ENCODE measurements at regions not wholly inside any gene's neighbourhood (a gene's known extent, or its start where the extent isn't known, plus 50 kb on each side); places are given as distances from the start of the nearest gene placed in this dataset.

DNA sequence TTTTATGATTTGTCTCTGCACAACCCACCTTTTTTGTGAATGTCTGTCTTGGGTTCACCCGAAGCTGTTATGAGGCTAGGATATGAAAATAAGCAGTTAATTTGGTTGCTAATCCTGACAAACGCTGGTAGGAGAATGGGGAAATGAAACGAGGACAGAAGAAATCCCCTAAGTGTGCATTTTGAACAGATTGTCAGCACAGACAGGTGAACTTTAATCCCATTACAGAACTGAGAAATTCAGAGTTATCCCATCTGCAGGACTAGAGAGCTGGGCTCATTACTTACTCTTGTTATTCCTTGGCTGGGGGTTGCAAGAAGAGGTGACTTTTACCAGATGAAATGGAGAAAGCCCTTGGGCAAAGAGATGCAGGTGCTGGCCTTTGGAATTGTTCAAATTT lies 123.3 kb upstream of the NYAP2 start:
- H3K9me3 Mint-ChIP-seq (ENCODE audit: low read depth, unreplicated experiment): peaks cover 11% of the 10 kb centered on the region
- peaks cover 8% of the 10 kb centered on the region for H3K4me1 Mint-ChIP-seq (ENCODE audit: low read depth, unreplicated experiment)
- intact Hi-C loops (cut with micrococcal nuclease; ENCODE audit: unreplicated experiment): no loop called here
- TF ChIP-seq, protein P1, sequence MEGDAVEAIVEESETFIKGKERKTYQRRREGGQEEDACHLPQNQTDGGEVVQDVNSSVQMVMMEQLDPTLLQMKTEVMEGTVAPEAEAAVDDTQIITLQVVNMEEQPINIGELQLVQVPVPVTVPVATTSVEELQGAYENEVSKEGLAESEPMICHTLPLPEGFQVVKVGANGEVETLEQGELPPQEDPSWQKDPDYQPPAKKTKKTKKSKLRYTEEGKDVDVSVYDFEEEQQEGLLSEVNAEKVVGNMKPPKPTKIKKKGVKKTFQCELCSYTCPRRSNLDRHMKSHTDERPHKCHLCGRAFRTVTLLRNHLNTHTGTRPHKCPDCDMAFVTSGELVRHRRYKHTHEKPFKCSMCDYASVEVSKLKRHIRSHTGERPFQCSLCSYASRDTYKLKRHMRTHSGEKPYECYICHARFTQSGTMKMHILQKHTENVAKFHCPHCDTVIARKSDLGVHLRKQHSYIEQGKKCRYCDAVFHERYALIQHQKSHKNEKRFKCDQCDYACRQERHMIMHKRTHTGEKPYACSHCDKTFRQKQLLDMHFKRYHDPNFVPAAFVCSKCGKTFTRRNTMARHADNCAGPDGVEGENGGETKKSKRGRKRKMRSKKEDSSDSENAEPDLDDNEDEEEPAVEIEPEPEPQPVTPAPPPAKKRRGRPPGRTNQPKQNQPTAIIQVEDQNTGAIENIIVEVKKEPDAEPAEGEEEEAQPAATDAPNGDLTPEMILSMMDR (IDR thresholded peaks at IDR 0.05; ENCODE audit: unreplicated experiment): no peak
- CTCF ChIA-PET: no interaction called here
- peaks cover 15% of the 10 kb centered on the region for H3K27me3 Mint-ChIP-seq (ENCODE audit: unreplicated experiment)
- no peaks in the 10 kb centered on the region for H3K36me3 Mint-ChIP-seq (ENCODE audit: insufficient read depth, unreplicated experiment)
- no peak overlapping the region for H3K27ac Mint-ChIP-seq (ENCODE audit: unreplicated experiment)
- BruUV-seq (replicated peaks): no TSS peak
- no peak overlapping the region for H3K4me3 Mint-ChIP-seq (ENCODE audit: low read depth, unreplicated experiment)
- no peak for DNase-seq

DNA sequence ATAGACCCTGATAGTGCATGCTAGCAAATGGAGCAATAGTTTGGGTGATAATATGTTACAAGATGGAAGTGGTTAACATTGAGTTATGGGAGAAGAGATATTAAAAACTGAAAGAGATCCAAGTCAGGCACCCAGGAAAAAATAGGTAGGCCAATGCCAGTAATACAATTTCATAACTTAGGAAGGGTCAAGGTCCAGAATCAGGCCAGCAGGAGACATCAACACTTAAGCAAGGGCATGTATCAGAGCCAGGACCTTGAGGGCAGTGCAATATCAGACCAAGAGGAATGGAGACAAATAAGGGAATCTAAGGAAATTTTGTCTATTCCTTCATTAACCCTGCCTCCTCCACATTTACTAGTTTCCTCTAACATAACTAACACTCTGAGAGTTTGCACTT lies 124.1 kb upstream of the NYAP2 start:
- H3K36me3 Mint-ChIP-seq (ENCODE audit: insufficient read depth, unreplicated experiment): no peaks in the 10 kb centered on the region
- no TSS peak for BruUV-seq (replicated peaks)
- H3K9me3 Mint-ChIP-seq (ENCODE audit: low read depth, unreplicated experiment): peaks cover 8% of the 10 kb centered on the region
- no peak overlapping the region for H3K27ac Mint-ChIP-seq (ENCODE audit: unreplicated experiment)
- CTCF ChIA-PET: no interaction called here
- TF ChIP-seq, protein P1 (IDR thresholded peaks at IDR 0.05; ENCODE audit: unreplicated experiment): no peak
- no peak for DNase-seq
- peaks cover 16% of the 10 kb centered on the region for H3K4me1 Mint-ChIP-seq (ENCODE audit: low read depth, unreplicated experiment)
- H3K27me3 Mint-ChIP-seq (ENCODE audit: unreplicated experiment): peaks cover 8% of the 10 kb centered on the region
- no peak overlapping the region for H3K4me3 Mint-ChIP-seq (ENCODE audit: low read depth, unreplicated experiment)
- intact Hi-C loops (cut with micrococcal nuclease; ENCODE audit: unreplicated experiment): no loop called here

DNA sequence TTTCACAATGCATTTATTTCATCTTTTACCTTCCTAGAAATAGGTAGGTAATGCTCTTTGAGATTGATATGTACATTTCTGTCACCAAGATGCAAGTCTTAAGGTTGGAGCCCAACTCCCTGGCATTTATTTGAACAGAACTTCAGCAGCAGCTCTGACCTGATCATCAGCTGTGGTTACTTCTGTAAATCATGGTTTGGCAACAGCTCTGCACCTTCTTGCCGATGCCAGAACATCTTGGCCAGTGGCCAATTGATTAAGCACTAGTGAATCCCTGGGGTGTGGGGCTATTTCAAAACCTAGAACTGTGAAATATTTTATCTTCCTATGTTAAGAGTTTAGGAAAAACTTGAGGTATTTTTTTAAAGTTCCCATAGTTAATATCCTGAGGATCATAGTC lies 124.8 kb upstream of the NYAP2 start:
- peaks cover 4% of the 10 kb centered on the region for H3K9me3 Mint-ChIP-seq (ENCODE audit: low read depth, unreplicated experiment)
- H3K4me3 Mint-ChIP-seq (ENCODE audit: low read depth, unreplicated experiment): no peak overlapping the region
- peaks cover 19% of the 10 kb centered on the region for H3K4me1 Mint-ChIP-seq (ENCODE audit: low read depth, unreplicated experiment)
- H3K27me3 Mint-ChIP-seq (ENCODE audit: unreplicated experiment): peaks cover under 1% of the 10 kb centered on the region
- no TSS peak for BruUV-seq (replicated peaks)
- intact Hi-C loops (cut with micrococcal nuclease; ENCODE audit: unreplicated experiment): no loop called here
- CTCF ChIA-PET: no interaction called here
- H3K27ac Mint-ChIP-seq (ENCODE audit: unreplicated experiment): no peak overlapping the region
- no peaks in the 10 kb centered on the region for H3K36me3 Mint-ChIP-seq (ENCODE audit: insufficient read depth, unreplicated experiment)
- peak; percentile 27 for DNase-seq
- TF ChIP-seq, protein P1 (IDR thresholded peaks at IDR 0.05; ENCODE audit: unreplicated experiment): no peak

DNA sequence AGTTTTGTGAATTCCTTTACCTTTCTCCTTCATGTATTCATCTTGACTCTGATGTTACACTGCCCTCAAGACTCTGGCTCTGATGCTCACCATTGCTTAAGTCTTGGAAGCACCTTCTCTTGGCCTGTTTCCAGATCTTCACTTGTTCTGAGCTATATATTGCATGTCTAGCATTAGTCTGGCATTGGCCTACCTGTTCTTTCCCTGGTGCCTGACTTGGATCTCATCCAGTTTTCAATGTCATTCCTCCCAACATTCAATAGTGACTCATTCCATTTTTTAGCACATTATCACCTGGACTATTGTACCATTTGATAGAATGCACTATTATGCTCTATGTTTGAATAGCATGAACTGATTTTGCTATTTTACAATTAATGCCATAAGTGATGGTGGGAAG lies 127.3 kb upstream of the NYAP2 start:
- Mint-ChIP-seq H3K9me3 (ENCODE audit: low read depth, unreplicated experiment) (no peaks in the 10 kb centered on the region), H3K36me3 (ENCODE audit: insufficient read depth, unreplicated experiment) (no peaks in the 10 kb centered on the region), H3K27ac (ENCODE audit: unreplicated experiment) (peak overlapping the region; percentile 66), H3K4me3 (ENCODE audit: low read depth, unreplicated experiment) (no peak overlapping the region), H3K4me1 (ENCODE audit: low read depth, unreplicated experiment) (peaks cover 19% of the 10 kb centered on the region), H3K27me3 (ENCODE audit: unreplicated experiment) (no peaks in the 10 kb centered on the region)
- DNase-seq: peak; percentile 38
- BruUV-seq (replicated peaks): no TSS peak
- TF ChIP-seq, protein P1 (IDR thresholded peaks at IDR 0.05; ENCODE audit: unreplicated experiment): no peak
- intact Hi-C loops (cut with micrococcal nuclease; ENCODE audit: unreplicated experiment): no loop called here
- CTCF ChIA-PET: no interaction called here

DNA sequence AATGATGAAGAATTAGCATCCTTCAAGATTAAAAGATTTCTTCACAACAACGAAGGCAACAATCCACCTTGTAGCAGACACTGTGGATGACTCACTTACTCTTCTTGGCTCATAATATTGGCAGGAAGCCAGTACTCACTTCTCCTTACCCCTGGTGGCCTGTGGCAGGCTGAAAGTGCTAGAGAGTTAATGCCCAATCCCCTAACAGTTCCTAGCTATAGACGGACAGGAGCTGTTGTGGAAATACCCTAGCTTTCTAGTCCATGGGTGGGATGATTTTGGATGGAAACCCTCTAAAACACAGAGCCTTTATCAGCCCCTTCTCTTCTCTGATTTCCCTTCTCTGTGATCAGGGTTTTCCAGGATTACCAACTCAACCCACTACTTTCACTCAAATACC lies 128.6 kb upstream of the NYAP2 start:
- TF ChIP-seq, protein P1 (IDR thresholded peaks at IDR 0.05; ENCODE audit: unreplicated experiment): no peak
- intact Hi-C loops (cut with micrococcal nuclease; ENCODE audit: unreplicated experiment): no loop called here
- BruUV-seq (replicated peaks): no TSS peak
- H3K36me3 Mint-ChIP-seq (ENCODE audit: insufficient read depth, unreplicated experiment): no peaks in the 10 kb centered on the region
- DNase-seq: peak; percentile 53
- no peaks in the 10 kb centered on the region for H3K9me3 Mint-ChIP-seq (ENCODE audit: low read depth, unreplicated experiment)
- no peak overlapping the region for H3K4me3 Mint-ChIP-seq (ENCODE audit: low read depth, unreplicated experiment)
- no peaks in the 10 kb centered on the region for H3K27me3 Mint-ChIP-seq (ENCODE audit: unreplicated experiment)
- no peak overlapping the region for H3K27ac Mint-ChIP-seq (ENCODE audit: unreplicated experiment)
- H3K4me1 Mint-ChIP-seq (ENCODE audit: low read depth, unreplicated experiment): peaks cover 19% of the 10 kb centered on the region
- CTCF ChIA-PET: no interaction called here
